ENCODE measurements at regions not wholly inside any gene's neighbourhood (a gene's known extent, or its start where the extent isn't known, plus 50 kb on each side); places are given as distances from the start of the nearest gene placed in this dataset.

DNA sequence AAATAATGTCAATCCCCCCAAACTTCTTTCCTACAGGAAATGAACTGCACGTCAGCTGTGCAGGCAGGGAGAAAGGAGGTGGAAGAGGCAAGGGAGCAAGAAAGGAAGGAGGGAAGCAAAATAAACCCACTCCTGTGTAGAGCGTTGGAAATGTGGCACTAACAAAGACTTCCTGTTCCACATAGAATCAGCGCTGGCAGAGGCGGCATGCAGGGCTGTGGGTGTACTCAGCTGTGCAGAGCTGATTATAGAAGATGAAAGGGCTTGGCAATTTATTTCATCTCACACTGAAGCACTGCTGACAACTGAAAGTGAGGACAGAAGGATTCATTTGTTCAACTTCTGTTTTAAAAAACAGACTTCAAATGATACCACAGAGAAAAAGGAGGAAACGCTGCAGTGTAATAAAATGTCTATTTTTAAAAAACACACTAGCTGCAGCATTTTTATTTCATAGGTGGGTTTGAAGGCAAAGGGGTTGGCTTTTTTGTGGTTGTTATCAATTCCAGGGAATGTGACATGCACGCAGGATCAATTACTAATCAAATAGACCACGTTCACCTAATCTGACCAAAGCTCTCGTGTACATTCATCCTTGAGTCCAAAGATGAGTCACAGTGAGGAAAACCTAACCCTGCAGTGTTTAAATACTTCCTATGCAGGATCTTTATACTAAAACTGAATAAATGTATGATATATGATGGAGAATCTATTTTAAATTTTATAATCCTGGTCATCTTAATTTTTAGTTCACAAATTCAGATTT lies 583.5 kb downstream of the ZNF608 start:
- Histone ChIP-seq H4K91ac (replicated peaks; ENCODE audit: insufficient read length, low read length) (peak overlapping the region; percentile 12), H3K79me2 (ENCODE audit: control insufficient read depth in 1 of 2, insufficient read depth in 2 of 2, low read length in 2 of 2) (no peaks in the 10 kb centered on the region), H3K4me3 (ENCODE audit: extremely low read depth in 1 of 4, insufficient read depth in 2 of 4, low read depth in 3 of 4, low read length in 4 of 4) (no peak overlapping the region), H3K4me1 (replicated peaks in 1 of 4; ENCODE audit: control insufficient read depth in 3 of 4, insufficient read depth in 4 of 4, low read length in 3 of 4) (no peaks in the 10 kb centered on the region), H2BK20ac (ENCODE audit: low read length) (no peak overlapping the region), H3K4ac (replicated peaks; ENCODE audit: insufficient read length, low read depth, low read length) (no peak overlapping the region), H2BK15ac (ENCODE audit: low read length) (no peak overlapping the region), H2BK12ac (ENCODE audit: low read depth, low read length) (no peak overlapping the region), H3K79me1 (ENCODE audit: low read depth, low read length) (no peaks in the 10 kb centered on the region), H3K9me3 (ENCODE audit: insufficient read depth in 2 of 2, low read depth in 1 of 2, low read length in 1 of 2) (0 out of 4 replicates have a peak, but pooled peaks cover 0 to under 1% of the 10 kb centered on the region in 2 experiments), H3K56ac (replicated peaks; ENCODE audit: insufficient read length, low read depth, low read length) (no peak overlapping the region), H3K23me2 (ENCODE audit: low read depth, low read length) (no peaks in the 10 kb centered on the region), H2AK5ac (ENCODE audit: low read depth, low read length) (no peak overlapping the region), H3K18ac (ENCODE audit: extremely low read depth, low read length) (no peak overlapping the region), H2BK5ac (ENCODE audit: low read depth, low read length) (no peak overlapping the region), H4K5ac (ENCODE audit: insufficient read length, low read depth, low read length) (no peak overlapping the region), H3K14ac (ENCODE audit: insufficient read length) (no peak overlapping the region), H3K36me3 (ENCODE audit: control insufficient read depth in 2 of 4, insufficient read depth in 4 of 4, low read length in 3 of 4) (no peaks in the 10 kb centered on the region; a peak in 1 of 8 replicates), H4K20me1 (replicated peaks in 1 of 2; ENCODE audit: control insufficient read depth in 1 of 2, insufficient read depth in 2 of 2, low read length in 2 of 2) (no peaks in the 10 kb centered on the region), H3K9ac (replicated peaks in 1 of 4; ENCODE audit: extremely low read depth in 1 of 4, low read depth in 3 of 4, low read length in 3 of 4) (no peak overlapping the region), H3K27me3 (replicated peaks in 1 of 4; ENCODE audit: control insufficient read depth in 3 of 4, extremely low read depth in 1 of 4, insufficient read depth in 3 of 4, low read length in 3 of 4) (no peaks in the 10 kb centered on the region), H3K23ac (ENCODE audit: insufficient read length) (no peak overlapping the region), H2BK120ac (replicated peaks; ENCODE audit: low read depth, low read length) (no peak overlapping the region), H3K4me2 (ENCODE audit: insufficient read depth in 1 of 2, low read depth in 2 of 2, low read length in 2 of 2) (no peak overlapping the region), H2AFZ (ENCODE audit: low read length) (no peak overlapping the region), H4K8ac (ENCODE audit: extremely low read depth, insufficient read depth, low read length) (no peak overlapping the region), H3K27ac (ENCODE audit: low read depth, low read length) (no peak overlapping the region)
- POLR2A ChIA-PET (ENCODE audit: partially characterized antibody): no interaction called here
- FAIRE-seq (no peak), DNase-seq (ENCODE audit: low read depth in 1 of 2, low spot score in 2 of 2) (no peak)
- CTCF ChIA-PET (ENCODE audit: partially characterized antibody): interaction anchor here (0.5 kb wide), 1 partner anchor 1844 kb away, joined by 3 read pairs; no protein-coding TSS in a partner anchor
- WGBS, 2 experiments (ENCODE audit: extremely low coverage in 1 of 2, insufficient coverage in 1 of 2, insufficient read length in 1 of 2, insufficient replicate concordance in 2 of 2, low coverage in 1 of 2, low lambda C conversion rate in 2 of 2, missing lambda C conversion rate in 1 of 2): 92% methylated on average over 8 of the region's 8 CpGs; no CpG with 5 or more reads in 1 of the 2 experiments
- TF ChIP-seq, protein P1, sequence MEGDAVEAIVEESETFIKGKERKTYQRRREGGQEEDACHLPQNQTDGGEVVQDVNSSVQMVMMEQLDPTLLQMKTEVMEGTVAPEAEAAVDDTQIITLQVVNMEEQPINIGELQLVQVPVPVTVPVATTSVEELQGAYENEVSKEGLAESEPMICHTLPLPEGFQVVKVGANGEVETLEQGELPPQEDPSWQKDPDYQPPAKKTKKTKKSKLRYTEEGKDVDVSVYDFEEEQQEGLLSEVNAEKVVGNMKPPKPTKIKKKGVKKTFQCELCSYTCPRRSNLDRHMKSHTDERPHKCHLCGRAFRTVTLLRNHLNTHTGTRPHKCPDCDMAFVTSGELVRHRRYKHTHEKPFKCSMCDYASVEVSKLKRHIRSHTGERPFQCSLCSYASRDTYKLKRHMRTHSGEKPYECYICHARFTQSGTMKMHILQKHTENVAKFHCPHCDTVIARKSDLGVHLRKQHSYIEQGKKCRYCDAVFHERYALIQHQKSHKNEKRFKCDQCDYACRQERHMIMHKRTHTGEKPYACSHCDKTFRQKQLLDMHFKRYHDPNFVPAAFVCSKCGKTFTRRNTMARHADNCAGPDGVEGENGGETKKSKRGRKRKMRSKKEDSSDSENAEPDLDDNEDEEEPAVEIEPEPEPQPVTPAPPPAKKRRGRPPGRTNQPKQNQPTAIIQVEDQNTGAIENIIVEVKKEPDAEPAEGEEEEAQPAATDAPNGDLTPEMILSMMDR (IDR thresholded peaks at IDR 0.05; ENCODE audit: control extremely low read depth in 1 of 3, insufficient read depth in 1 of 3, low read depth in 1 of 3, low read length in 3 of 3): no peak
- TF ChIP-seq BRCA1 (IDR thresholded peaks at IDR 0.05; ENCODE audit: low read depth, low read length): no peak
- TF ChIP-seq GABPA (IDR thresholded peaks at IDR 0.05; ENCODE audit: borderline replicate concordance, insufficient read depth, low read length): no peak
- TF ChIP-seq TAF1 (IDR thresholded peaks at IDR 0.05; ENCODE audit: low read depth, low read length): no peak
- TF ChIP-seq PHF8 (conservative IDR thresholded peaks at IDR 0.05; ENCODE audit: low read depth, low read length): no peak
- TF ChIP-seq, protein P2, sequence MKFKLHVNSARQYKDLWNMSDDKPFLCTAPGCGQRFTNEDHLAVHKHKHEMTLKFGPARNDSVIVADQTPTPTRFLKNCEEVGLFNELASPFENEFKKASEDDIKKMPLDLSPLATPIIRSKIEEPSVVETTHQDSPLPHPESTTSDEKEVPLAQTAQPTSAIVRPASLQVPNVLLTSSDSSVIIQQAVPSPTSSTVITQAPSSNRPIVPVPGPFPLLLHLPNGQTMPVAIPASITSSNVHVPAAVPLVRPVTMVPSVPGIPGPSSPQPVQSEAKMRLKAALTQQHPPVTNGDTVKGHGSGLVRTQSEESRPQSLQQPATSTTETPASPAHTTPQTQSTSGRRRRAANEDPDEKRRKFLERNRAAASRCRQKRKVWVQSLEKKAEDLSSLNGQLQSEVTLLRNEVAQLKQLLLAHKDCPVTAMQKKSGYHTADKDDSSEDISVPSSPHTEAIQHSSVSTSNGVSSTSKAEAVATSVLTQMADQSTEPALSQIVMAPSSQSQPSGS (IDR thresholded peaks at IDR 0.05; ENCODE audit: low read length): no peak
- TF ChIP-seq RNF2 (IDR thresholded peaks at IDR 0.05; ENCODE audit: borderline replicate concordance, low read depth, low read length, missing control alignments, poor library complexity, severe bottlenecking): no peak
- no peak for TF ChIP-seq CHD1 (IDR thresholded peaks at IDR 0.05; ENCODE audit: low read depth, low read length)

Measured in H1 (cell line).